ENCODE measurements at regions not wholly inside any gene's neighbourhood (a gene's known extent, or its start where the extent isn't known, plus 50 kb on each side); places are given as distances from the start of the nearest gene placed in this dataset.

- H3K4me3 ChIP-seq (ENCODE audit: low read length): no peak overlapping the region
- H3K4me1 ChIP-seq (ENCODE audit: control insufficient read depth, insufficient read depth, low read length): no peaks in the 10 kb centered on the region
Observed at GRCh38 chr2:240304746-240305161, 130.7 kb upstream of the GPC1 start.

GRCh38 chr2:240305369-240305962 lies 130.0 kb upstream of the GPC1 start:
- Histone ChIP-seq H3K4me3 (ENCODE audit: low read length) (no peak overlapping the region), H3K9ac (ENCODE audit: low read length) (no peak overlapping the region), H3K9me3 (ENCODE audit: control insufficient read depth, low read length) (no peaks in the 10 kb centered on the region), H3K36me3 (ENCODE audit: control insufficient read depth, insufficient read depth, low read length) (no peaks in the 10 kb centered on the region), H3K4me1 (ENCODE audit: control insufficient read depth, insufficient read depth, low read length) (no peaks in the 10 kb centered on the region), H3K27me3 (ENCODE audit: control insufficient read depth, insufficient read depth, low read length) (peaks cover 2% of the 10 kb centered on the region)

More at GRCh38 chr2:240304746-240305161, 130.7 kb upstream of the GPC1 start:
- no peaks in the 10 kb centered on the region for H3K36me3 ChIP-seq (ENCODE audit: control insufficient read depth, insufficient read depth, low read length)
- H3K9ac ChIP-seq (ENCODE audit: low read length): no peak overlapping the region
- H3K27me3 ChIP-seq (ENCODE audit: control insufficient read depth, insufficient read depth, low read length): peaks cover 2% of the 10 kb centered on the region
- no peaks in the 10 kb centered on the region for H3K9me3 ChIP-seq (ENCODE audit: control insufficient read depth, low read length)

GRCh38 chr2:240306185-240306584 lies 129.3 kb upstream of the GPC1 start:
- H3K4me3 ChIP-seq (ENCODE audit: low read length): no peak overlapping the region
- no peaks in the 10 kb centered on the region for H3K4me1 ChIP-seq (ENCODE audit: control insufficient read depth, insufficient read depth, low read length)
- H3K36me3 ChIP-seq (ENCODE audit: control insufficient read depth, insufficient read depth, low read length): no peaks in the 10 kb centered on the region
- H3K27me3 ChIP-seq (ENCODE audit: control insufficient read depth, insufficient read depth, low read length): peaks cover 2% of the 10 kb centered on the region
- no peak overlapping the region for H3K9ac ChIP-seq (ENCODE audit: low read length)
- no peaks in the 10 kb centered on the region for H3K9me3 ChIP-seq (ENCODE audit: control insufficient read depth, low read length)

GRCh38 chr2:240308111-240308651 lies 127.3 kb upstream of the GPC1 start:
- peaks cover 2% of the 10 kb centered on the region for H3K27me3 ChIP-seq (ENCODE audit: control insufficient read depth, insufficient read depth, low read length)
- no peaks in the 10 kb centered on the region for H3K9me3 ChIP-seq (ENCODE audit: control insufficient read depth, low read length)
- H3K36me3 ChIP-seq (ENCODE audit: control insufficient read depth, insufficient read depth, low read length): no peaks in the 10 kb centered on the region
- no peak overlapping the region for H3K4me3 ChIP-seq (ENCODE audit: low read length)
- H3K9ac ChIP-seq (ENCODE audit: low read length): no peak overlapping the region
- no peaks in the 10 kb centered on the region for H3K4me1 ChIP-seq (ENCODE audit: control insufficient read depth, insufficient read depth, low read length)

- Histone ChIP-seq H3K9ac (ENCODE audit: low read length) (no peak overlapping the region), H3K4me1 (ENCODE audit: control insufficient read depth, insufficient read depth, low read length) (no peaks in the 10 kb centered on the region)
Observed at GRCh38 chr2:240309214-240309613, 126.2 kb upstream of the GPC1 start.

GRCh38 chr2:240310201-240310600 lies 125.3 kb upstream of the GPC1 start:
- Histone ChIP-seq H3K9me3 (ENCODE audit: control insufficient read depth, low read length) (no peaks in the 10 kb centered on the region), H3K9ac (ENCODE audit: low read length) (no peak overlapping the region), H3K27me3 (ENCODE audit: control insufficient read depth, insufficient read depth, low read length) (no peaks in the 10 kb centered on the region), H3K4me1 (ENCODE audit: control insufficient read depth, insufficient read depth, low read length) (no peaks in the 10 kb centered on the region), H3K4me3 (ENCODE audit: low read length) (no peak overlapping the region), H3K36me3 (ENCODE audit: control insufficient read depth, insufficient read depth, low read length) (no peaks in the 10 kb centered on the region)

More at GRCh38 chr2:240309214-240309613, 126.2 kb upstream of the GPC1 start:
- Histone ChIP-seq H3K9me3 (ENCODE audit: control insufficient read depth, low read length) (no peaks in the 10 kb centered on the region), H3K36me3 (ENCODE audit: control insufficient read depth, insufficient read depth, low read length) (no peaks in the 10 kb centered on the region), H3K27me3 (ENCODE audit: control insufficient read depth, insufficient read depth, low read length) (peaks cover 2% of the 10 kb centered on the region), H3K4me3 (ENCODE audit: low read length) (no peak overlapping the region)

GRCh38 chr2:240310645-240311044 lies 124.8 kb upstream of the GPC1 start:
- H3K4me3 ChIP-seq (ENCODE audit: low read length): no peak overlapping the region
- H3K27me3 ChIP-seq (ENCODE audit: control insufficient read depth, insufficient read depth, low read length): no peaks in the 10 kb centered on the region
- no peaks in the 10 kb centered on the region for H3K9me3 ChIP-seq (ENCODE audit: control insufficient read depth, low read length)
- H3K36me3 ChIP-seq (ENCODE audit: control insufficient read depth, insufficient read depth, low read length): no peaks in the 10 kb centered on the region
- no peak overlapping the region for H3K9ac ChIP-seq (ENCODE audit: low read length)
- H3K4me1 ChIP-seq (ENCODE audit: control insufficient read depth, insufficient read depth, low read length): no peaks in the 10 kb centered on the region

- Histone ChIP-seq H3K27me3 (ENCODE audit: control insufficient read depth, insufficient read depth, low read length) (no peaks in the 10 kb centered on the region), H3K36me3 (ENCODE audit: control insufficient read depth, insufficient read depth, low read length) (no peaks in the 10 kb centered on the region), H3K9me3 (ENCODE audit: control insufficient read depth, low read length) (no peaks in the 10 kb centered on the region), H3K9ac (ENCODE audit: low read length) (no peak overlapping the region), H3K4me1 (ENCODE audit: control insufficient read depth, insufficient read depth, low read length) (no peaks in the 10 kb centered on the region), H3K4me3 (ENCODE audit: low read length) (no peak overlapping the region)
Observed at GRCh38 chr2:240311821-240312220, 123.6 kb upstream of the GPC1 start.

- Histone ChIP-seq H3K4me1 (ENCODE audit: control insufficient read depth, insufficient read depth, low read length) (peaks cover 3% of the 10 kb centered on the region), H3K9me3 (ENCODE audit: control insufficient read depth, low read length) (no peaks in the 10 kb centered on the region), H3K4me3 (ENCODE audit: low read length) (no peak overlapping the region), H3K27me3 (ENCODE audit: control insufficient read depth, insufficient read depth, low read length) (no peaks in the 10 kb centered on the region), H3K36me3 (ENCODE audit: control insufficient read depth, insufficient read depth, low read length) (no peaks in the 10 kb centered on the region), H3K9ac (ENCODE audit: low read length) (no peak overlapping the region)
Observed at GRCh38 chr2:240319221-240319854, 116.1 kb upstream of the GPC1 start.

- Histone ChIP-seq H3K36me3 (ENCODE audit: control insufficient read depth, insufficient read depth, low read length) (no peaks in the 10 kb centered on the region), H3K4me3 (ENCODE audit: low read length) (no peak overlapping the region), H3K4me1 (ENCODE audit: control insufficient read depth, insufficient read depth, low read length) (peaks cover 3% of the 10 kb centered on the region), H3K9ac (ENCODE audit: low read length) (no peak overlapping the region), H3K27me3 (ENCODE audit: control insufficient read depth, insufficient read depth, low read length) (no peaks in the 10 kb centered on the region), H3K9me3 (ENCODE audit: control insufficient read depth, low read length) (no peaks in the 10 kb centered on the region)
Observed at GRCh38 chr2:240319855-240320203, 115.6 kb upstream of the GPC1 start.

GRCh38 chr2:240320204-240320993 lies 115.1 kb upstream of the GPC1 start:
- Histone ChIP-seq H3K27me3 (ENCODE audit: control insufficient read depth, insufficient read depth, low read length) (no peaks in the 10 kb centered on the region), H3K4me1 (ENCODE audit: control insufficient read depth, insufficient read depth, low read length) (peaks cover 3% of the 10 kb centered on the region), H3K9me3 (ENCODE audit: control insufficient read depth, low read length) (no peaks in the 10 kb centered on the region), H3K9ac (ENCODE audit: low read length) (no peak overlapping the region), H3K4me3 (ENCODE audit: low read length) (no peak overlapping the region), H3K36me3 (ENCODE audit: control insufficient read depth, insufficient read depth, low read length) (no peaks in the 10 kb centered on the region)
